ENCODE measurements at regions not wholly inside any gene's neighbourhood (a gene's known extent, or its start where the extent isn't known, plus 50 kb on each side); places are given as distances from the start of the nearest gene placed in this dataset.

DNA sequence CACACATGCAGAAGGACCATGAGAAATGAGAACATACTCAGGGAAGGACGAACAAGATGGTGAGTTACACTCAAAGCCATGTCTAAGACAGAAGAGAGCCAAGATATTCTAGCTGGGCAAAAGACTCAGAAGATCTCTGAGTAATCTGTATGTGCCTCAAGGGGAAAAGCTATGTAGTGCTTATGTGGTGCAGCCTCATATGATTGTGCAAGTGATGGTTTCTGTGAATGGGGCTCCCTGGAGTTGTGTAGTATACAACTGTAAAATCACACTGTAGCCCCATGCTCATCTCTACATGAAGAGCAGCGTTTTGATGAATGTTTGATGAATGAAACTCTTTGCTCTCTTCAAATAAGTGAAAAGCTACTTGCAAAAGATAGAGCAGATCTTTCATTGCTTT is 57.5 kb downstream of the OSR1 start:
- Histone ChIP-seq H3K9me3 (ENCODE audit: low read length) (no peaks in the 10 kb centered on the region), H3K36me3 (ENCODE audit: insufficient read depth, low read length) (no peaks in the 10 kb centered on the region), H3K27me3 (ENCODE audit: insufficient read depth, low read length) (no peaks in the 10 kb centered on the region), H3K4me3 (ENCODE audit: low read length) (no peak overlapping the region), H3K4me1 (ENCODE audit: insufficient read depth, low read length) (no peaks in the 10 kb centered on the region), H2AFZ (ENCODE audit: low read depth, low read length) (no peak overlapping the region)

DNA sequence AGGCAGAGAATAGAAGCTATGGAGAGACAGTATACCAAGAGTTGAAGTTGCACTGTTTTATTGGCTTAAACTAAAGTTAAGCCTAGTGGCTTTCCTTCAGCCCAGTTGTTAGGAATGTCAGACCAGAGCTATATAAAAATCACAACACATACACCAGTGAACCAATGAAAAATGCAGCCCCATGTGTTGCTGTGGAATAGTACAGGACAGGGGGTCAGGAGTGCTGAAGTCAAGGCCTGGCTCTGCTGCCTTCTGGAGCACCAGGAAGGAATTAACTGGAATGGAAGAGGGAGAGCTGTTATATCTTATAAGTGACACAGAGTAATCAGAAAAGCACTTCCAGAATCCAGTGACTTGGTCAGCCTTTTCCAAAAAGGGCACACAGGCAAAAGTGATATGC is 58.9 kb downstream of the OSR1 start:
- H2AFZ ChIP-seq (ENCODE audit: low read depth, low read length), result no peak overlapping the region
- H3K4me1 ChIP-seq (ENCODE audit: insufficient read depth, low read length), result no peaks in the 10 kb centered on the region
- no peaks in the 10 kb centered on the region for H3K27me3 ChIP-seq (ENCODE audit: insufficient read depth, low read length)
- no peaks in the 10 kb centered on the region for H3K36me3 ChIP-seq (ENCODE audit: insufficient read depth, low read length)
- no peaks in the 10 kb centered on the region for H3K9me3 ChIP-seq (ENCODE audit: low read length)
- no peak overlapping the region for H3K4me3 ChIP-seq (ENCODE audit: low read length)

DNA sequence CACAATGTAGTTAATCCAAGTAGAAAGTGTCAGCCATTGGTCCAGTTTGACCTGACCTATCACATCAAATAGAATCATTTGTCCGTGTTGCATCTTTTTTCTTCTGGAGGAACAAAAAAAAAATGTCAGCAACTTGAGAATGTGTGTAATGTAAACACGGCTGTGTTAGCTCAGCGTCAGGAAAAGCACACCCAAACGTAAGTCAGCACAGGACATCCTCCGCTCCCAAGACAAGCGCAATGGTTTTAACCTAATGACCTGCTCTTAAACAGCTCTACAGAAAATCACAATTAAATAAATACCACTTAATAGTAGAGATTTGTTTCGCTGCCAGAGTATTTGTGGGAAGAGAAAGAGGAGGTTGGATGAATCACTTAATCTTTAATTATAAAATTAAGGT is 59.4 kb downstream of the OSR1 start:
- Histone ChIP-seq H3K9me3 (ENCODE audit: low read length) (no peaks in the 10 kb centered on the region), H3K36me3 (ENCODE audit: insufficient read depth, low read length) (no peaks in the 10 kb centered on the region), H3K27me3 (ENCODE audit: insufficient read depth, low read length) (no peaks in the 10 kb centered on the region), H2AFZ (ENCODE audit: low read depth, low read length) (no peak overlapping the region), H3K4me1 (ENCODE audit: insufficient read depth, low read length) (no peaks in the 10 kb centered on the region), H3K4me3 (ENCODE audit: low read length) (no peak overlapping the region)

DNA sequence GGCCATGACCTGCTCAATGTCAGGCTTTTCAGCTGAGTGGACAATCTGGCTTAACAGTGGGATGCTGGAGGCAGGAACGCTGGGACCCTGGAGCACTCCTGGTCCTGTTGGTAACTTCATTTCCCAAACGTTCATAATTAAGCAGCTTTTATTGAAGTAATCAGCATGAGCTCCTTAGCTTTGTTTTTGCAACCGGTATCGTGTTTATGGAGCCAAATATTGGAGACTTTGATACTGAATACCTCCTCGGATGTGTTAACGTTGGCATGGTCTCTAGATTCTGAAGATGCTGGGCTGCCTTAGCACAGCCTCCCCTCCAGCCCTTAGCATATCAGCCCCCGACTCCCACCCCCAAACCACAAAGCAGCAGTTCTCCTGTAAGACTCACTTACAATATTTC is 60.7 kb downstream of the OSR1 start:
- no peak overlapping the region for H3K4me3 ChIP-seq (ENCODE audit: low read length)
- no peaks in the 10 kb centered on the region for H3K9me3 ChIP-seq (ENCODE audit: low read length)
- H3K4me1 ChIP-seq (ENCODE audit: insufficient read depth, low read length), result no peaks in the 10 kb centered on the region
- H3K27me3 ChIP-seq (ENCODE audit: insufficient read depth, low read length), result no peaks in the 10 kb centered on the region
- no peaks in the 10 kb centered on the region for H3K36me3 ChIP-seq (ENCODE audit: insufficient read depth, low read length)
- no peak overlapping the region for H2AFZ ChIP-seq (ENCODE audit: low read depth, low read length)

DNA sequence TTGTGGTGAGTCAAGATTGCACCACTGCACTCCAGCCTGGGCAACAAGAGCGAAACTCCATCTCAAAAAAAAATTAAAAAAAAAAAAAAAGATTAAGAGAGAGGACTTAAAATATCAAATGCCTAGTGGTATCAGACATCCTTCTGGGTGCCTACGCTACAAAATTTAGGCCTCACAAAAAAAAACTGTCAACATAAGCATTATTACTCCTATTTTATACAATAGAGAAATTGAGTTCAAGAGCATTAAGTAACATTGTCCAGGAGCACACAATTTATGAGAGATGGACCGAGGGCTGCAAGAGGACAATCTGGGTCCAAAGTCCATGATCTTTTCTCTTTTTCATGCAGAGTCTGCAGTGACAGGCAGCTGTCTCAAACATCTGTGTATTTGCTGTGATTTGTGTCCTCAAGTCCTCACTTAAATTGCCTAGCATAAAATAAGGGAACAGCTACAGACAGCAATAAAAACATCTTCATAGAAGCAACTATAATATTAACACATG is 62.4 kb downstream of the OSR1 start:
- Histone ChIP-seq H3K4me1 (ENCODE audit: insufficient read depth, low read length) (no peaks in the 10 kb centered on the region), H3K9me3 (ENCODE audit: low read length) (no peaks in the 10 kb centered on the region), H3K36me3 (ENCODE audit: insufficient read depth, low read length) (no peaks in the 10 kb centered on the region), H2AFZ (ENCODE audit: low read depth, low read length) (no peak overlapping the region), H3K27me3 (ENCODE audit: insufficient read depth, low read length) (no peaks in the 10 kb centered on the region), H3K4me3 (ENCODE audit: low read length) (no peak overlapping the region)

DNA sequence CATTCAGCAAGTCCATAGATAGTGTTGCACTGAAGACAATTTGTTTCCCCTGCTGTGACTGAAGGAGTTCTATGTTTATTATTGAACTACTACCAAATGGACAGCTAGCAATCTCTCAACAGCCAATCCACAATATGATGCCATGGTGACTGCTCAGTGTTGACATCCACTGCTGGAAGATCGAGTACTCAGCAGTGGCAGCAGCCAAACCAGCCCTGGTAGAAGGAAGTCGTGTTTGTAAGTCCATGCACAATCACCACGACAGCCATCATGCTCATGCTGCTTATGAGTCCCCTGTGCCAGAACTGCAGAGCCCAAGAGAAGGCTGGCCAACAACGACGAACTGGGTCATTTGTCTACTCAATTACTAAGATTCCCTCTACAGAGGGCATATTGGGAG is 66.4 kb downstream of the OSR1 start:
- H3K36me3 ChIP-seq (ENCODE audit: insufficient read depth, low read length), result no peaks in the 10 kb centered on the region
- no peak overlapping the region for H2AFZ ChIP-seq (ENCODE audit: low read depth, low read length)
- no peaks in the 10 kb centered on the region for H3K4me1 ChIP-seq (ENCODE audit: insufficient read depth, low read length)
- no peak overlapping the region for H3K4me3 ChIP-seq (ENCODE audit: low read length)
- H3K9me3 ChIP-seq (ENCODE audit: low read length), result no peaks in the 10 kb centered on the region
- no peaks in the 10 kb centered on the region for H3K27me3 ChIP-seq (ENCODE audit: insufficient read depth, low read length)

DNA sequence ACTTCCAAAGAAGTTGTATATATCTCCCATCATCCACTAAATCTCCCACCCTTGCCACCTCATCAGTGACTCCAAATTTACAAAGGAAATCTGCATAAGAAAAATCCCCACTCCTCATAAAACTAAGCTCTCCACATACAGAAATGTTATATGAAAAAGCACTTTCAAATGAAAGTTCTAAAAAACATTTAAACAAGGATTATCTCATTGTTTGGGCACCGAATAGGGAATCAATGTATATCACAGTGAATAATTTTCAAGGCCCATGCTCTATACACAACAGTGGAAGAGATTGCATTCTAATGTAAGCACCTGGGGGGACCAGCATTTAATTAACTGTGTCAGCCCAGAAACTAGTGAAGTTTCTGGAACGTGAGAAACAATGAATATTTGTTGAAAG is 70.1 kb downstream of the OSR1 start:
- Histone ChIP-seq H3K4me3 (ENCODE audit: low read length) (no peak overlapping the region), H2AFZ (ENCODE audit: low read depth, low read length) (no peak overlapping the region), H3K4me1 (ENCODE audit: insufficient read depth, low read length) (no peaks in the 10 kb centered on the region), H3K27me3 (ENCODE audit: insufficient read depth, low read length) (no peaks in the 10 kb centered on the region), H3K36me3 (ENCODE audit: insufficient read depth, low read length) (no peaks in the 10 kb centered on the region), H3K9me3 (ENCODE audit: low read length) (no peaks in the 10 kb centered on the region)

DNA sequence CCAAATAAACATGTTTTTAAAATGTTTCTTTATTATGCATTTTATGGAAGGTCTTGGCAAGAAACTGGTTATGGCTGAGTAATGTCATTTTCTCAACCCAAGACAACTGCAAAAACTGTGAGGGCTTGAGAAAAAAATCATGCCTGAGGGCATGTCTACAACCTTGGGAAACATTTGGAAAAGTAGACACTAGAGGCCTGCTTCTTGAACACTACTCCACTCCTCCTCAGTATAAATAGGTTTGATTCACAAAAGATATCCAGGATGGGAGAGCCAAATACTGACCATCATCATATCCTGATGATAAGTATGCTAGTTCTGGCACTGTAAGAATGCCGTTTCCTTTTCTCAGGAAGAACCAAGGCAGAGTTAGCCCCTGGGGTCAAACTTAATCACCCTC is 71.1 kb downstream of the OSR1 start:
- H3K27me3 ChIP-seq (ENCODE audit: insufficient read depth, low read length), result no peaks in the 10 kb centered on the region
- H3K4me1 ChIP-seq (ENCODE audit: insufficient read depth, low read length), result no peaks in the 10 kb centered on the region
- H3K9me3 ChIP-seq (ENCODE audit: low read length), result peaks cover 2% of the 10 kb centered on the region
- H2AFZ ChIP-seq (ENCODE audit: low read depth, low read length), result no peak overlapping the region
- H3K36me3 ChIP-seq (ENCODE audit: insufficient read depth, low read length), result no peaks in the 10 kb centered on the region
- no peak overlapping the region for H3K4me3 ChIP-seq (ENCODE audit: low read length)

DNA sequence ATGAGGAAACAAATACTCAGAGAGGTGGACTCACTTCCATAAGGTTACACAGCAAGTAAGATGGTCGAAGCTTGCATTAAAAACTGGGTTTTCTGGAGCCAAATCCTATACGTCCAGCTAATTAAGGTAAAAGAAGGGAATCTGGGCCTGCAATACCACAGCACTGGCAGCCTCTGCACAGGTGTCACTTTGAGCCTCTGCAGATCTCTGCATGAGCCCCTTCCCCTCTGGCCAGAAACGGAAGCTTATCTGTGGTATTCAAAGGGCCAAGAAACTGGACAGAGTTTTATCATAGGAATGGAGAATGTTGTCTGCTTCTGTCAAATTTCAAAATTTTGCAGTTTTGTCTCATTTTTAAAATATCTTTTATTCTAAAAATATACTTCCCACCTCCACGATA is 76.1 kb downstream of the OSR1 start:
- Histone ChIP-seq H3K36me3 (ENCODE audit: insufficient read depth, low read length) (no peaks in the 10 kb centered on the region), H2AFZ (ENCODE audit: low read depth, low read length) (no peak overlapping the region), H3K27me3 (ENCODE audit: insufficient read depth, low read length) (no peaks in the 10 kb centered on the region)

DNA sequence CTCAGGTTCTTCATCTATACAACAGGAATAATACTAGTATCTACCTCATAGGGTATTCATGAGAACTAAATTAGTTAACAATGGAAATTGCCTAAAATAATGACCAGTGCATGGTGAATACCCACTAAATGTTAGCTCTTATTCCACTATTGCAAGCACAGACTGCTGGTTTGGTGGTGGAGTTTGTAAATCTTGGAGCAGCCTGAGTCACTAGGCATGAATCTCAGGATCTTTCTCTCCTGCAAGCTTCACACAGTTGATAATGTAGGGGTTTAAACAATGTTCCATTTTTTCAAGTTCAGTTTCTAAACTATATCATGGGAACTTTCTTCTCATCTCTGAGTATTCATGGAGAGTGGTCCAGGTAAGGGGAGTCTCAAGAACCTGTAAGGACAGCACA is 84.0 kb downstream of the OSR1 start:
- H3K4me3 ChIP-seq (ENCODE audit: low read length), result no peak overlapping the region
- no peaks in the 10 kb centered on the region for H3K36me3 ChIP-seq (ENCODE audit: insufficient read depth, low read length)
- no peaks in the 10 kb centered on the region for H3K9me3 ChIP-seq (ENCODE audit: low read length)
- H3K27me3 ChIP-seq (ENCODE audit: insufficient read depth, low read length), result no peaks in the 10 kb centered on the region
- no peak overlapping the region for H2AFZ ChIP-seq (ENCODE audit: low read depth, low read length)
- no peaks in the 10 kb centered on the region for H3K4me1 ChIP-seq (ENCODE audit: insufficient read depth, low read length)

More for the DNA sequence above, 76.1 kb downstream of the OSR1 start:
- Histone ChIP-seq H3K4me1 (ENCODE audit: insufficient read depth, low read length) (no peaks in the 10 kb centered on the region), H3K9me3 (ENCODE audit: low read length) (peaks cover 2% of the 10 kb centered on the region), H3K4me3 (ENCODE audit: low read length) (no peak overlapping the region)

DNA sequence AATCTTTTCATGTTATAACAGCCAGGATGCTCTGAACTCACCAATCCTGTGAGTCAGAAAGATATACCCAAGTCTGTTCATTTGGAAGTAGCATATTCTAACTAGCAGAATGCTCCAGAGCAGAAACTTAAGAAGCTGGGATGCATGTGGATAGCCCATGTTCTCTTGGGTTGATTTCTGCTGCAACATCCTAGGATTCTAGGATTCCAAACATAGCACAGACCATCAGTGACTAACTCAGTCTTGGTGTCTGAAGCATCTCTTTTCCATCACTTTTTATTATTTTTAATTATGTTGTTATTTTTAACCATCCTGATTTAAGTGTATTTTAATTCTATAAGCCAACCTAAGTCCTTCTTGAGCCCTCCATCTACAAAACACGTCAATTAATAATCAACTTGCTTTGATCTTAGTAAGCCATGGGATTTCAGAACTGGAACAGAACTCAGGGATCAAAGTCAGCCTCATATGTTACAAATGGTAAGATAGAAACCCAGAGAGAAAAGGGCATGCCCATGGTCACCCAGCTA is 85.4 kb downstream of the OSR1 start:
- H3K27me3 ChIP-seq (ENCODE audit: insufficient read depth, low read length), result no peaks in the 10 kb centered on the region
- no peaks in the 10 kb centered on the region for H3K4me1 ChIP-seq (ENCODE audit: insufficient read depth, low read length)
- H3K4me3 ChIP-seq (ENCODE audit: low read length), result no peak overlapping the region
- H2AFZ ChIP-seq (ENCODE audit: low read depth, low read length), result no peak overlapping the region
- H3K9me3 ChIP-seq (ENCODE audit: low read length), result no peaks in the 10 kb centered on the region
- H3K36me3 ChIP-seq (ENCODE audit: insufficient read depth, low read length), result no peaks in the 10 kb centered on the region

DNA sequence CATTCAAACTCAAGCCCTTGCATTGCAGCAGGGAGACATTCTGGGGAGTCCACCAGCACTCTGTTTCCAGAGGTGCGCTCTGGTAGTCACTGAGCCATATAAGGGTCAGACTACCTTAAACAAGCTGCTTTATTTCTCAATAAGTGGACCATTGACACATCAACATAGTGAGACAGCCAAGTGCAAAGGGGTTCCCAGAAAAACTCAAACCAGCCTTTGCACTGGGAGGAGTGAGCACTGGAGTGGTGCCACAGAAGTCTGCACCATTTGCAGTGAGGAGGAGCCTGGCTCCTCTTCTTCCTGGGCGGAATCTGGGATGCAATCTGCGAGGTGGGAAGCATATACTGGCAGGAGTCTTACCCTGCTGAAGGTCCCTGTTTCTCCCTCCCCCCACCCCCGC is 86.4 kb downstream of the OSR1 start:
- no peaks in the 10 kb centered on the region for H3K27me3 ChIP-seq (ENCODE audit: insufficient read depth, low read length)
- no peaks in the 10 kb centered on the region for H3K4me1 ChIP-seq (ENCODE audit: insufficient read depth, low read length)
- no peaks in the 10 kb centered on the region for H3K36me3 ChIP-seq (ENCODE audit: insufficient read depth, low read length)
- no peaks in the 10 kb centered on the region for H3K9me3 ChIP-seq (ENCODE audit: low read length)
- no peak overlapping the region for H3K4me3 ChIP-seq (ENCODE audit: low read length)
- H2AFZ ChIP-seq (ENCODE audit: low read depth, low read length), result no peak overlapping the region

DNA sequence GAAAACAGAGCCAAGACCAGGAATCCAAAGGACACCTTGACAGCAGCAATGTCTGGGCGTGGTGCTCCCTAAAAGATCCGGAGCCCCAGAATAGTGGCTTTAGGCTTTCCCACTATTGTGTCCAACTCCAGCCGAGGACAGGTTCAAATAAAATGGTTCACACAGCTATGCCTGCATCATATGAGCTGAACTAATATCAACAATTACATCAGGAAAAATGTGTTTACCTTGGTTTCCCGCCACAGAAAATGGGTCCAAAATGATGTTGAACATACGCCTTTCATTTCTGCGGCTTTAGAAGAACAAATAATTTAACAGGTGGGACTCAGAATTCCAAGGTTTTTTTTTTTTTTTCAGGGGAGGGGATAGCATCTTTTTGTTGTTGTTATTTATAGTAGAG is 93.6 kb downstream of the OSR1 start:
- no peaks in the 10 kb centered on the region for H3K4me1 ChIP-seq (ENCODE audit: insufficient read depth, low read length)
- H3K9me3 ChIP-seq (ENCODE audit: low read length), result no peaks in the 10 kb centered on the region
- no peaks in the 10 kb centered on the region for H3K36me3 ChIP-seq (ENCODE audit: insufficient read depth, low read length)
- H2AFZ ChIP-seq (ENCODE audit: low read depth, low read length), result no peak overlapping the region
- H3K27me3 ChIP-seq (ENCODE audit: insufficient read depth, low read length), result no peaks in the 10 kb centered on the region
- H3K4me3 ChIP-seq (ENCODE audit: low read length), result no peak overlapping the region

DNA sequence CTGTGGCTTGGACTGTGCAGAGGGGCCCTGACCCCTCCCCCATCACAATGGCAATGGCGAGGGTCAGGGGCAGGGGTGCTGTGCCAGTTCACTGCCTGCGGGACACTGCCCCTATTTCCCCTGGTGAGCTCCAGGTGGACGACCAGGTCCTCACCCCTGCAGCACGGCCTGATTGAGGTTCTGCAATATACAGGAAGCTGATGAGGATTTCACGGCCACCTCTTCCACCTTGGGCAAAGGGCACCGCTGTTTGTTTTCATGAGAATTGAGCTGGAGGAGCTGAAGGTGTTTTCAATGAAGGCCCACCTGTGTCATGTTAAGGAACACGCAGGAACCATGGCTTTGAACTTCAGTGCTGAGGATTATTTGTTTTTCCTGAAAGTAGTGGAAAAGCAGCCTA is 96.3 kb downstream of the OSR1 start:
- Histone ChIP-seq H3K36me3 (ENCODE audit: insufficient read depth, low read length) (no peaks in the 10 kb centered on the region), H3K9me3 (ENCODE audit: low read length) (peaks cover 3% of the 10 kb centered on the region), H3K4me1 (ENCODE audit: insufficient read depth, low read length) (no peaks in the 10 kb centered on the region), H3K4me3 (ENCODE audit: low read length) (no peak overlapping the region), H3K27me3 (ENCODE audit: insufficient read depth, low read length) (no peaks in the 10 kb centered on the region), H2AFZ (ENCODE audit: low read depth, low read length) (no peak overlapping the region)

Measured in neuron (in vitro differentiated cells).